Stimulated activated naive CD4-positive, alpha-beta T cell (primary cell): ENCODE measurements at regions not wholly inside any gene's neighbourhood (a gene's known extent, or its start where the extent isn't known, plus 50 kb on each side); places are given as distances from the start of the nearest gene placed in this dataset.
A peak's percentile ranks its signal among the peaks of the same experiment; 100 is the strongest.

Experiments used
- DNase-seq, 6 experiments: peaks; one replicate each; lab custom pipeline; 2025; lab: John Stamatoyannopoulos, UW

DNA sequence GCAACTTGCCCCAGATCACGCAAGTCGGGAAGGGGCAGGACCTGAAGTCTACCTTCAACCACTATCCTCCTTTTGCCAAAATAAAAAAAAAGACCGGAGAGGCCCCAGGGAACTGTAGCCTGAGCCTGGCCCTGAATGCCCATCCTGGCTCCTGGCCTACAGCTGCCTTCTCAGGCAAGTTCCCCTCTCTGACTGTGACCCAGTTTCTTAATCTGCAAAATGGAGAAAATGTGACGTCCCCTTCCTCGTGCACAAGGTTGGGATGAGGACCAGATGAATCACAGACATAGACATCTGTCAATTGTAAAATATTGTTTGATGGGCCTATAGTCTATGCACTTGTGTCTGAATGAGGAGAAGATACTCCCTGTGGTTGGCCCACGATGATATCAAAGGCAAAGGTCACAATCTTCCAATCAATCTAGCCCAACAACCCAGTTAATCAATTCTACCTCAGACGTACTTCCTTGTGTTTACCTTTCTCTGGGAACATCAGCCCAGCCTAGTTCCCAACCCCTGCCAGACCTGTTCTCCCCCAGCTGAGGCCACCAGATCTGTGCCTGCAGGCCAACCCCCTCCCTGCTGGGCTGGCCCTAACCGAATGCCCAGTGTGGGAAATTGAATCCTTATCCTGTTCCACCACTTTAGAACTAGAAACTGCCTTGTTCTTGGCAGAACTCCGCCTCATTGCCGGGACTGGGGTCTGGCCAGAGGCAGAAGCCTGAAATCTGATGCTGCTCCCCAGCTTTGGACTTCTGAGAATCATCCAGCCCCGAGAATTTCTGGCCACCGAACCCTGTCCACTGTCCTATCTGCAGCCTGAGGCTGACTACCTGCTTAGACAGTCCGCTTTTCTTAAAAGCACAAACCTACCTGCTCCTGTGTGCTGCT, 101.8 kb upstream of the LIPC start:
- no peak for DNase-seq

GRCh38 chr15:58330741-58331559, 100.8 kb upstream of the LIPC start:
- DNase-seq, result no peak

DNA sequence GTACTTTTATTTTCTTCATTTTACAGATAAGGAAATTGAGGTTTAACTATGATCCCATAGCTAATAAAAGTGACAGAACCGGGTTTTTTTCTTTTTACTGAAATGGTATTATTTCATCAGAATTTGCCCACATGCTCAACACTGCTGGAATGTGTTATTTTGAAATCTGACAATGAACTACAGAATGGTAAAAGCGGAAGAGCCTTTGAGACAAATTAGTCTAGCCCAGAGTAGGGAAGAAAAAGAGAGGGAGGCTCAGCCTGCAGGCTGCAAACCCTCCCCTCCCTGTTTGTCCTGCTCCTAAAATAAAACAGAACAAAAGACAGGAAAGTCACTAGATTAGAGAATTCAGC, 100.3 kb upstream of the LIPC start:
- DNase-seq, result no peak

DNA sequence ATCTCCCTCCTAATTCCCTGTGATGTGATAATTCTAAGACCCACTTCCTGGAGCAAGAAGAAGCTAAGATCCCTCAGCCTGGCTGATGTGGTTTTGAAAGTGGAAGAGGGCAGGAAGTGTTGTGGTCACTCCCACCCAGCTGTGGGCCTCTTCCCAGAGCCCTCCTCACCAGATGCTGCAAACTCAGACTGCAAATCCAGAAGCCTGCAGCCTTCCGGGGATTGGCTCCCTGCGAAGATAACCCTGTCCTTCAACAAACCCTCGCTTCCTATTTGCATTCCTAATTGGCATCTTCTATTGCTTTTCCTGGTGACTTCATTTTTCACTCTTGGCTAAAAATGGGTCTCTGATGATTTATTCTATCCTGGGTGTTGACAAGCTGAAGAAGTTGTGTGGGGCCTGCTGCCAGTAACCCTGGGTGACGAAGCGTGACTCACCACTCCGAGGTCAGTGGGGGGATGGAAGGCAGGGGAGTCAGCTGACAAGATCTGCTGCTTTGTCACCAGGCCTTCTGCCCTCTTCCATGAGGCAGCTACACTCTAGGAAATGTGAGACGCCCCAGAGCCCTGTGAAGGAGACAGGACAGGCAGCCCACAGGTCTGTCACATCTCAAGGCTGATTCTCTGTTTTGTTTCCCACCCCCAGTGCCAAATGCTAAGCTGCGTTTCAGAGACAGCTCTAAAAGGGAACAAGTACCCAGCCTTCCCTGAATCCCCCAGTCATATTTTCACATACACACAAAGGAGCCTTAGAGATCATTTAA, 99.7 kb upstream of the LIPC start:
- peak in 4 of 6 experiments; percentile 6 to 28 (median 16) for DNase-seq

DNA sequence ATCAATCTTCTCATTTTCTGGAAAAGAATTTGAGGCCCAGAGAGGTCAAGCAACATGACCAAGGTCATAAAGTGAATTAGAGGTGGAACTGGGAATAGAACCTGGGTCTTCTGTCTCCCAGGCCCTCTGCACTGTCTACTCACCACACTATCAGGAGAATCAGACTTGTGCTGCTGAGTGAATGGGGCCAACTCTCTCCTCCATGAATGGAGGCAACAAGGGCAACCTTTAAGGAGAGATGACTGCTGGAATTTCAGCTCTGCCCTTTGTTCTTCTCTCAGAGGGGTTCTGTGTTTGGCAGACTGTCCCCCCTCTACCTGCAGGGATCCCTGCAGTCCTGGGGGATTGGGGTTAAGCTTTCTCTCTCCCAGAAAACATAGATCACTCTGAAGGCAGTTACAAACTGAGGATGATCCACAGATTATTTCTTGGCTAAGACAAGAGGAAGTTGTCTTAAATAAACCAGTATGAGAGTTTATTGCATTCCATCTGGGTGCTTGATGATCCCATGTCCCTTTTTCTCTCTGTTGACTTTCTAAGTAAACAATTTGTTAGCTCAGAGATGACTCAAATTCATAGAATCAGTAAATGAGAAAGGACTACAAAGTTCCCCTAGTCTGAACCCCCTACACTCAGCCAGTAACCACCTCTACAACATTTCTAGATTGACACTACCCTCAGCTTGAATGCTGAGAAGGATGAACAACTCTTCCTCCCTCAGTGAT, 99.0 kb upstream of the LIPC start:
- DNase-seq, result no peak

- no peak for DNase-seq
These were observed 97.0 kb upstream of the LIPC start for GRCh38 chr15:58334803-58335202.

GRCh38 chr15:58336161-58336560, 95.6 kb upstream of the LIPC start:
- no peak for DNase-seq

DNA sequence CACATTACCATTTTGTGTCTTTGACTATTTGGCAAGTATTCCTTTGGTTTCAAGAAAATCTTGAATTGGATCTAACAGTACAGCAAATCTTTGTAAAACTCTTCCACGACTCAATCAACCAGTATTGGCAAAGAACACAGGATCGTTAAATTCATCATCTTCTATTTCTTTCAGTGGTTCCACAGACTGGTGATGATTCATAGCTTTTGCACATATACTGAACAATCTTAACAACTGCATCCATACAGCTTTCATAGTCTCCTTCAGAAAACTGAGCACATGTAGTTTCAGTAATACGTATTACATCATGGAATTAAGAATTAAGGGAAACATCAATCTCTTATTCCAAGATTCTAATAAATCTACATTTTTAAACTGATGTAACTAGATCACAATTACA, 91.6 kb upstream of the LIPC start:
- DNase-seq, result no peak

- DNase-seq, result no peak
These were observed 89.3 kb upstream of the LIPC start for GRCh38 chr15:58342508-58342907.

DNA sequence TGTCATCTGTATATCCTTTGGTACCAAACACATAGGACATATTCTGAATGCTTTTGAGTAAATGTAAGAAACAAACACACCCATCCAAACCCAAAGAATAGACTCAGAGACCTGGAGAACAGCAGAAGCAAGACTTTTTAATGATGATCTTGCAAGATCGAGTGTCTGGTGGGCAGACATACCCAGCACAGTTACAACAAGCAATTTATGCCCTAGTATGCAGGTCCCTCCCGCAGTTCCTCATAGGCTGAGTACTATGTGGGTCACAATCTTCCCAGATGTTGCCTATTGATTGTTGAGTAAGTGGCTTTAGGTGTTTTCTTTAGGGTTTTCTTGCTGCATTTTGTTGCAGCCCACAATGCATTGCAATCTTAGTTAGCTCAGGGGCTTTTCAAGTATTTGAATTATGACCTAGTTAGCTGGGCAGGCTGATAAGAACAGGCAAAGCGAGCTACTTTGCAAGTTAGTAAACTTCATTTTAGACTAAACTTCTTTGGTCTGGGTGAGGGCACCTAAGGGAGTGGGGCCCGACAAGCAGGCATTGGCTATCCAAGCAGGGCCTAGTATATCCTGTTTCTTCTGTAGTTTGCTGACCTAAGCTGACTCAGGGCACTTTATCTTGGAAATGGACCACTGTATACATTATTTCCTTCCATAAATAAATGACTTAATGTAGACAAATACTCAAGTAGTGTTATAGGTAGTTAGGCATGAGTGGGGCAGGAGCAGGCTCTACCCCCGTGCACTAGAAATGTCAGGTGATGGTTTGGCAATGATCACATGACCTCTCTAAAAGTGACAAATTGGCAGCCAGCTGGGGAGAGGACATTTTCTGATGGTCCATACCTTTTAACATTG, 87.3 kb upstream of the LIPC start:
- no peak for DNase-seq

GRCh38 chr15:58346361-58346760, 85.4 kb upstream of the LIPC start:
- no peak for DNase-seq

DNA sequence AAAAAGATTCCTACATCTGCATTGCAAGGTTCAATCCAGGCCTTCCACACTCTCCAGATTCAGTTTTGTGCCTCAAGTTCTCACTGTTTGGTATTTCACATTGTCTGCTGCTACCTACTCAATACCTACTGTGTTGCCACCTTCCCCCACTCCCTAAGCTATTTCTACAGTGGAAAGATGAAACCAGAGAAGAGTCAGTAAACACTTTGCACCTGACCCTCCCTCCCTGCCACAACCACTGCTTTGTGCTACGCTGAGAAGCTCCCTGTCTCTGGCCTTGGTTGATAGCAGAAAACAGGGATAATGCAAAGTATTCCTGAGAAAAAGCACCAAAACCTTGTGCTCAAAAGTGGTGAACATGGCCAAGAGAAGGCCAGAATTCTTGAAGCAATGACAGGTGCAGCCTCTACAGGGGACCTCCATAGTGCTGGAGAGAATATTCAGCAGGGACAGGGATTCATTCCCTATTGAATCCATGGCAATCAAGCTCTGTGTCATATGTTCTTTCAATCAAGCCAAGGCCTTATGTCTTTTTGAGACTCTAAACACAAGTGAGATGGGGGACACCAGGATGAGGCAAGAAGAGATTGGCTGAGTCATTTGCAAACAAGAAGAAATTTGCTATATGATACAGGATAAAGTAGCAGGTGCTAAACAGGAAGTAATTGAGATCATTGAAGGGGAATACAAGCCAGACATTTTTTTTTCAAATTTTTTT, 83.5 kb upstream of the LIPC start:
- DNase-seq, result no peak

DNA sequence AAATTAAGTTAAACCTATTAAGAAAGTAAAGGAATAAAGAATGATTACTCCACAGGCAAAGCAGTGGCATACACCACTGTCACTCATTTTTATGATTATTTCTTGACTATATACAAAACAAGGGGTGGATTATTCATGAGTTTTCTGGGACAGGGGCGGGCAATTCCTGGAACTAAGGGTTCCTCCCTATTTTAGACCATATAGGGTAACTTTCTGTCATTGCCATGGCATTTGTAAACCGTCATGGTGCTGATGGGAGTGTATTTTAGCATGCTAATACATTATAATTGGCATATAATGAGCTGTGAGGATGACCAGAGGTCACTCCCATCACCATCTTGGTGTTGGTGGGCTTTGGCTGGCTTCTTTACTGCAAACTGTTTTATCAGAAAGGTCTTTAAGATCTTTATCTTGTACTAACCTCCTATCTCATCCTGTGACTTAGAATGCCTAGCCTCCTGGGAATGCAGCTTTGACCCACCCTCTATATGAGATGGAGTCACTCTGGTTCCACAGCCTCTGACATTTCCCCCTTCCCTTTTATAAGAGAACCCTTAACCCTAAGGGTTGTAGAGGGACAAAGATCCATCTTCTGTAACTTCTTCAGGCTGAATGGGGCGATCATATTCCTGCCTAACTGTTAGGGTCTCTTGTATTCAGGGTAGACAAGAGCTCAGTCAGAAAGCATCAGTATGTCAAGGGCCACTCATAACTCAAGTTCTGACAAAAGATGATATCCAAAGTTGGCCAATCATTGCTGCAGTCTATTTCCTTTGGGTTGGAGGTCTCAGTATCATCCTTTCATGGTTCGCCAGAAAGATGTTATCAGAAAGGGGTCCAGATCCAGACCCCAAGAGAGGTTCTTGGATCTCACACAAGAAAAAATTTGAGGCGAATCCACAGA, 79.5 kb upstream of the LIPC start:
- DNase-seq, result no peak

DNA sequence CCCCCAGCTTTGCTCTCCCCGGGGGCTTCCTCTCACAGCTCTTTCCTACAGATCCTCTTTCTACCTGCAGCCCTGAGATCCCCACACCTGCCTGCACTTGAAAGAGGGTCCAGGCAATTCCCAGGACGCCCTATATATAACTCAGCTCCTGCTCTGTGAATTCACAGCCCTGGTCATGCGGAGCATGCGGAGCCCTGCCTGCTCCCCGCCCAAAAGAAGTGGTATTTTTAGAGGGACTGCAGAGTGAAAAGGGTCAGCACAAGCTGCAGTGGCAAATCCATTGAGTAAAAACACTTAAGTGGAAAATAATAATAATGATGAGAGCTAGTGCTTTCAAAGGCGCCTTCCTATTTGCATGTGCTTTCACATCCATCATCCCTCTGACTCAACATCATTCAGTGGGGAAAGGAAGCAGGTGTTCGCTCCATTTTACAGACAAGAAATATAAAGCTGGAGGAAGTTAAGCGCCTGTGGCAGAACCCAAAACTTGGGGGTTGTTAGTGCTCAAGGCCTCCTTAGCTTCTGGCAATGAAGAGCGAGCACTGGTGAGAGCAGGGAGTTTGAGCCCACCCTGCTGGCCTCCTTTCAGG, 76.3 kb upstream of the LIPC start:
- no peak for DNase-seq

- no peak for DNase-seq
These were observed 75.8 kb upstream of the LIPC start for GRCh38 chr15:58355973-58356372.

GRCh38 chr15:58357529-58358476, 74.0 kb upstream of the LIPC start:
- DNase-seq, result peak; percentile 23 to 61 (median 49)

DNA sequence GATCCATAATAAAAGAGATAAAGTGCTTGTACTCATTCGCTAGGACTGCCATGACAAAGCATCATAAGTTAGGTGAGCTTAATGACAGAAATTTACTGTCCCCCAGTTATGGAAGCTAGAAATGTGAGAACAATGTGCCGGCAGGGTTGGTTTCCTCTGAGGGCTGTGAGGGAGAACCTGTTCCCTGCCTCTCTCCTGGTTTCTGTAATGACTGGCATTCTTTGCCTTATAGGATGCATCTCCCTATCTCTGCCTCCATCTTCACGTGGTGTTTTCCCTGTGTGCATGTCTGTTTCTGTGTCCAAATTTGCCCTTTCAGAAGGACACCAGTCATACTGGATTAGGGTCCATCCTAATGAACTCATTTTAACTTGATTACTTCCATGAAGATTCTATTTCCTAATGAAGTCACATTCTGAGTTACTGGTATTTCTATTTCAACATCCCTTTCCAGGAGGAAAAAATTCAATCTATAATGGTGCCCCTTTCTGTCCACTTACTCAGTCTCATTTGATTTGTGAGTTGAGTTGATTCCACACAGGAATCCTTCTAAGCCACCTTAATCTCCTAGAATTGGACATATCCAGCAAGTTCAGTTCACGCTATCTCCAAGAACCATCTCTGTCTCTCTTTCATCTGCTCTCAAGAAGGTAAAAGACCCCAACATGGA, 71.2 kb upstream of the LIPC start:
- no peak for DNase-seq
